HG02623 (cell line): ENCODE measurements at regions not wholly inside any gene's neighbourhood (a gene's known extent, or its start where the extent isn't known, plus 50 kb on each side); places are given as distances from the start of the nearest gene placed in this dataset.
"Not testable (repeated sequence)": the region's sequence is repeated elsewhere in the genome, so short reads cannot be mapped to it uniquely, and the experiment has no call there.

Experiments used
- ATAC-seq: cut with Tn5 transposase; IDR thresholded peaks from one replicate; pipeline ENCODE4 v1.9.1; 2021; ENCODE audit warnings: moderate library complexity; ENCODE audit not compliant: unreplicated experiment

GRCh38 chr4:60930866-60931265 is 269.3 kb upstream of the ADGRL3 start:
- no peak for ATAC-seq

DNA sequence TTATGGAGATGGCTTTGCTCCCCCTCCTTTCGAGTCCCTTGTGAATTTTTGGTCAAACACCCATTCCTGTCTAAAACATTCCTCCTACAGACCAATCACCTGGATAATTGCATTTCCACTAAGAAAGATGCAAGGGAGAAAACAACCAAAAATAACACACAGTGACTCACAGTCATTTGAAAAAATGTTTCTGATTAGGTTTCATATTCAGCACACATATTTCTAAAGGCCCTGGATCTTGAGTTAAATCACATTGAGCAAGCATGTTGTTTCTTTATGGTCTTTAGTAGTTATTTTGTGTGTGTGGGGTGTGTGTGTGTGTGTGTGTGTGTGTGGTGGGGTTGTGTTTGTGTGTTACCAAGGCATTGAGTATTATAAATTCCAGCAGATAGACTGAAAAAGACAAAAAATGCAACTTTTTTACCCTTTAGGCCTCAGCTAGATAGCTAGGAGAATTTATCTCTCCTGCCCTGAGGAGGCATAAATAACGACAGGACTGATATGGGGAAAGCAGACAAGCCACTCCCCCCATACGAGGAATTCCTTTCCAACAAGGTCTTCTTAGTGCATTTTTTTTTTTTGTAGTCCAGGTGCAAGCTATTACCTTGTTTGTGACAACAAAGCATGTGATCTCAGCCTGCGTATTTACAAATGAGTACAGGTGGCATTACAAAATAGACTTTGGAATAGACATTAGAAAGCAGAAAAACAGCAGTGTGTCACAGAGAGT is 265.4 kb upstream of the ADGRL3 start:
- ATAC-seq, result no peak

DNA sequence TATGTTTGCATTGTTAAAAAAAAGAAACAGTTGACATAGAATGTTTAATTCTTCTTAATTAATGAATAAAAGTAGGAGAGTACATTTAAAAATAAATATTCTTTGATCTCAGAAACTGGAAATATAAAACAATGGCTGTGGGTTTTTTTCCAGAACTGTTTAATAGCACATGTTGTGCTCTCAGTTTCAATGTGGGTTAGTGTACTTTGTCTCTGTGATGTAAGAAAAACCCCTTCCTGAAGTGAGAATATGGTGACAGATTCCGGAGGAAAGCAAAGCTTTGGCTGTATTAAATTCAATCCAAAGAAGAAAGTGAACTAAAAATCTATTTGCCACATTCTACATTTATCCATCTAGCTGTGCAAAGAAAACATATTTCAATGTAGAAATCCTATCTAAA is 261.9 kb upstream of the ADGRL3 start:
- ATAC-seq, result no peak

DNA sequence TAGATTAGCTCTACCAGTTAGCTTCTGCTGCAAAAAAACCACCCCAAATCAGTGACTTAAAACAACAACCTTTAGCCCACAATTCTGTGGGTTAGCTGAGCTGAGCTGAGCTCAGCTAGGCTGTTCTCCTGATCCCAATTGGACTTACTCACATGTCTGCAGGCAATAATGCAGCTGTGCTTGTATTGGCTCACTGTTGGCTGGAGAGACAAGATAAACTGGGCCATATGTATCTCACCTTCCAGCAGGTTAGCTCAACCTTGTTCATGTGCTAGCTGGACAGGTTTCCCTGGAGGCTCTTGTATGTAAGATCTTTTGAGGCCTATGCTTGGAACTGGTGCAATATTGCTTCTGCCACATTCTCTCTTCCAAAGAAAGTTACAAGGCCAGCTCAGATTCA is 261.5 kb upstream of the ADGRL3 start:
- no peak for ATAC-seq

DNA sequence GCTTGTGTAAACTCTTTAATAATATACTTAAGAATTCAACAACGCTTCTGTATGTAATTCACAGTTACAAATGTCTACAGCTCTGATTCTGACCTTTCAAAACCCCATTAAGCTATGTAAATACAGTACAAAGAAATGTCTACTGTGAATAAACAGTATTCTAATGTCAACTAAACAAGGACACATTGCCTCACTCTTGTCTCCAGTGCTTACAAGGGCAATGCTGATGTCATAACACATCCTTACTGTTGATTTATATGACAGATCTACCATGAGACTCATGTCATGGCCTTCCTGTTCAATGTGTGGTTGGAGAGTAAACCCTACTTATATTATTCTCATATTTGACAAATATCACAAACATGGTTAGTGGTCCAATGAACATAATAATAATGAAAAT is 256.1 kb upstream of the ADGRL3 start:
- ATAC-seq, result no peak

- no peak for ATAC-seq
These were observed 254.5 kb upstream of the ADGRL3 start for GRCh38 chr4:60945641-60946040.

DNA sequence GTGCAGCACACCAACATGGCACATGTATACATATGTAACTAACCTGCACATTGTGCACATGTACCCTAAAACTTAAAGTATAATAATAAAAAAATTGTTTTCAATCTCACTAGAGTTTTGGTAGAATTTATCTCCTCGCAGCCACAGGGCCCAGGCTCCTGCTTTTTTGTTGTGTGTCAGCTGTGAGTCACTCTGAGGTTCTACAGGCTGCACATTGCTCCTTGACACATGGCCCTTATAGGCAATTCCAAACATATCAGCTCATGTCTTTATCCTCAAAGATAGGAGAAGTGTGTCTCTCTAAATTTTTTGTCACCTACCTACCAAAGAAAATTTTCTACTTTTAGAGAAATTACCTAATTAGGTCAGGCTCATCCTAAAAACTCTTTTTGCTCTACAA is 252.1 kb upstream of the ADGRL3 start:
- no peak for ATAC-seq

GRCh38 chr4:60952921-60953320 is 247.2 kb upstream of the ADGRL3 start:
- no peak for ATAC-seq

GRCh38 chr4:60953826-60954225 is 246.3 kb upstream of the ADGRL3 start:
- no peak for ATAC-seq

DNA sequence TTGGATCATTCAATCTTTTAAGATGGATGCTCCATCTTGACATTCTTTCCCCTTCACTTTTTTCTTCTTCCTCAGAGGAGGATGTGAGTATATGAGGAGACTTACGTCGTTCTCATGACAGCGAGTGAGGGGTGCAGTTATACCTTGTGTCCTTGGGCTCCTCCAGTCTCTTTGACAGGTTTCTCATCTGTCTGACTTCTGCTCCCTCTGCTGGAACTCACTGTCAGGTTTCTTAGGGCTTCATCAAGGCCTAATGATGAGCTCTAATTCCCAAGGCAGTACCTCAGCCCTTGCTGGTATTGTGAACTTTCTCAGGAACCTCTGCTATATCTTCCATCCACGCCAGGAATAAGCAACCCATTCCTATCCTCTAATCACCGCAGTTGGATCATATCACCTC is 237.8 kb upstream of the ADGRL3 start:
- no peak for ATAC-seq

GRCh38 chr4:60981534-60981933 is 218.6 kb upstream of the ADGRL3 start:
- no peak for ATAC-seq

DNA sequence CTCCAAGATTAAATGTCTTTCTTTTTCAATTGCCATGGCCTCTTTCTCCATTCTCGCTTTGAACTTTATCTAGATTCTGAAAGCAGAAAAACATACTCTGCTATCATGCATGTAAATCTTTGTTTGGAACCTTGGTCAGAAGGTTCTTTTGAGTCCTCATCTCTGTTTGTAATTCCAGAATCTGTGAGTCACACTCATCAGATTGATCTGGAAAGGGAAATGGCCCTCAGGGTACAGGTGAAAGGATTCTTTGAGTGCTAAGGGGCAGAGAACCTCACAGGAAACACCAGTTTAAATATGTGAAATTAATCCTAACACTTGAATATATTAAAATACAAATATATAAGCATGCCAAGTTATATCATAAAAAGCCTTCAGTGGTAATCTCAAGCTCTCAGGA is 211.0 kb upstream of the ADGRL3 start:
- ATAC-seq, result no peak

DNA sequence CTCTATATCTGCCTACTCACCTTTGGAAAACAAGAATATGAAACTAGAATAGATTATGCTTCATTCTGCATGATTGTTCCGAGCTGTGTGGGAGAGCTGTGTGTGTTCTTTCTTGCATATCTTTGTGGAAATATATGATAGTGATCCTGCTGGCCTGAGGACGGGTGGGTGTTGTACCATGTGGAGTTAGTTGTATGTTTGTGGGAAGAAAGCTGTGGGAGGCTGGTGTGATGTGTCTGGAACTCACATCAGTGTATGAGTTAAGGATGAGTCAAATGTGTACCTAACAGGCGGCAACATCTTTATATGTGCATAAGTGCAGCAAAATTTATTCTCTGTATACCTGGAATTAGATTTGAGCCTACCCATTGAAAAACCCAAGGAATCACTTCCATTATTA is 208.1 kb upstream of the ADGRL3 start:
- no peak for ATAC-seq

DNA sequence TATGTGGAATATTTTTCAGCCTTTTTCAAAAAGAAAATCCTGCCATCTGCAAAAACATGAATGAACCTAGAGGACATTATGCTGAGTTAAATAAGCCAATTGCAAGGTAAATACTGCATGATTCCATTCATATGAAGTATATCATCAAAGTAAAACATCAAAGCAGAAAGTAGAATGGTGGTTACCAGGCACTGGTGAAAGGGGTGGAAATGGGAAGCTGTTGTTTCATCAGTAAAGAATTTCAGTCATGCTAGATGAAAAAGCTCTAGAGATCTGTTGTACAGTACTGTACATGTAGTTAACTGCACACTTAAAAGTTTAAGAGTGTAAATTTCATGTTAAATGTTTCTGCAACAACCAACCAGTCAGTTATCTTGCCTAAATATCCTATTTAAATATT is 196.8 kb upstream of the ADGRL3 start:
- ATAC-seq, result no peak

DNA sequence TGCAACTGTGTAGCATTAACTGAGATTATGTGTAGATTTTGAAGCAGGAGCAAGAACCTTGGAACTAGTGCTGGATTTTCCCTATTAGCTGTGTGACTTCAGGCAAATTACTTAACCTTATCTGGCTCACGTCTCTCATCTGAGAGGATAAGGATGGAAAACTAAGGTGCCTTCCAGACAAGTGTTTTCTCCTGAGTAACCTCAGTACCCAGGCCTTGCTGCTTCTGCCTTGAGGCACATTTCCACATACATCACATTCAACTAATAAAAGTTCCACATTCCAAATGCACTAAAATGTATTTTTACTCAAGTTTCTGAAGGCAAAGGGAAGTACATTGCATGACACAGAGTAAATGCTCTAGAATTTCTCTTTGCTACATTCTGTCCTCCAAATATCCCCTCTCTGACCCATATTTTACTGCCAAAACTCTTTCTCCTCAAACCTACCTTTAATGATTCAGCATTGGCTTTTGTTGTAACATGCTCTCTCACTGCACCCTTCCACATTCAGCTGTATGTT is 195.4 kb upstream of the ADGRL3 start:
- ATAC-seq, result no peak

GRCh38 chr4:61011051-61011450 is 189.1 kb upstream of the ADGRL3 start:
- no peak for ATAC-seq

GRCh38 chr4:61011936-61012335 is 188.2 kb upstream of the ADGRL3 start:
- not testable (repeated sequence) for ATAC-seq

DNA sequence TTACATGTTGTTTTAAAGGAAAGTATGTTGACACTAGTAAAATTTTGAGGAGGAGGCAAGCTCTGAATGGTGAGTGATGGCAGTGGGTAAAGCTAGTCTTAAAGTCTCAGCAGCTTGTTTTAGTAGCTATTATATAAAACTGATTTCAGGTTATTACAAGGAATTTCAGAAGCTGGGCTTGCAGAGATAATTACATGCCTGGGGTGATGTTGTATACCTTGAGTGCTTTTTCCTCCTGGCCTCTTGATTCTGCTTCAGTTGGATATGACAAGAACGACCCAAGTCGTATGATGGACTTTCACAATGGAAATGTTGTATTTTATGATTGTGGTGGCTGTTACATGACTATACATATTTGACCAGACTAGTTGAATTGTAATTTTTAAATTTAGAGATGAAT is 175.5 kb upstream of the ADGRL3 start:
- ATAC-seq, result no peak

DNA sequence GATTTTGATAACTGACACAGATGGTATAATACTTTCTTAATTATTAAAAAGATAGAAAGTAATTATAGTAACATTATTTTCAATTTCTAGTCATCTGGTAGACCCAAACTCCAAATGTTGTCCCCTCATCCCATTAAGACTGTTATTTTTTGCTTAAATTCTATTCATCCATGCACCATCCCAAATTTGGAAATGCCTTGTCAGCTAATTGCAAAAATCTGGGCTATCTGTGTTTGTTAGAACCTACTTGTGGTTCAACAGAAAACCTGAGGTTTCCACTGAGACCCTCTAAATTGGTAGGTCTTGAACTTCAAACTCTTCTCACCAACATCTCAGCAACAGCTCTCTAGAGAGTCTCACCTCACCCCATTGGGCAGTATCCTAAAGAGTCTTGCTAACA is 172.2 kb upstream of the ADGRL3 start:
- ATAC-seq, result no peak

DNA sequence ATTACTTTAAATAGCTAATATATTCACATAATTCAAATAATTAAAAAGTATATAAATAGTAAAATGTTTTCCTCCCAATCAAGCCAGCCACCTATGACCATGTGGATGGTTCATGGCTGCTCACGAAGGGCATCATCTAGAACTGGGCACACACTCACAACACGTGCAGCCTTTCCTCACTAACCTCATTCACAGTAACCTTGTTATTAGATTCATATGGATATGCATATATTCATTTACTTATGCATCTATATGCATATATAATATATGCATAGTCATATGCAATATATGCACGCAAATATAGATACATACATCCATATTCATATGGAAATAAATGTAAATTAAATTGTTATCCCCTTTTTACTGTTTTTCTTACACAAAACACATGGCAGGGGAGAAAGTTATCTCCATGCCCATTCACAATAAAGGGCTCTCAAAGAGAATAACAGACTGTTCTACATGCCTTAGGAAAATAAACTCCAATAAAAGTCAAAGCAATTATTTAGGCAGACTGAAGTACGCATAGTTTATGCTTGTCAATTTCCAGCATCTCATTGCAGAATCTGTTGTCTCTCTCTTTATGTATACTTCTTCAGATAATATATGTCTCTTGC is 163.9 kb upstream of the ADGRL3 start:
- ATAC-seq, result no peak

GRCh38 chr4:61041527-61041926 is 158.6 kb upstream of the ADGRL3 start:
- no peak for ATAC-seq

DNA sequence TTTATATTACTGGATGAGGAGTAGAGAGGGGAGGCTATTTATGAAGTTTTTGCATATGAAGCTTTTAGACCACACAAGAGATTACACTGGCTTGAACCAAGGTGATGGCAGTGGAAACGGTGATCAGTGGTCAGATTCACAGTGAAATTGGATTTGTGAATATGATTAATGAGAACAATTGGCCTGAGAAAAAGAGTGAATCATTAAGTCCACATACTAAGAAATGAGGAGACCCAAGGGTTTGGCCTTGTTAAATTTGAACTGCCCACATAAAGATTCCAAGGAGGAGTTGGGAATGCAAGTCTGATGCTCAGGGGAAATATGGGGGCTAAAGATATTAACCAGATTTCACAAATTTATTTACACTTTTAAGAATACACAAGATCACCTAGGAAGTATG is 155.3 kb upstream of the ADGRL3 start:
- no peak for ATAC-seq

DNA sequence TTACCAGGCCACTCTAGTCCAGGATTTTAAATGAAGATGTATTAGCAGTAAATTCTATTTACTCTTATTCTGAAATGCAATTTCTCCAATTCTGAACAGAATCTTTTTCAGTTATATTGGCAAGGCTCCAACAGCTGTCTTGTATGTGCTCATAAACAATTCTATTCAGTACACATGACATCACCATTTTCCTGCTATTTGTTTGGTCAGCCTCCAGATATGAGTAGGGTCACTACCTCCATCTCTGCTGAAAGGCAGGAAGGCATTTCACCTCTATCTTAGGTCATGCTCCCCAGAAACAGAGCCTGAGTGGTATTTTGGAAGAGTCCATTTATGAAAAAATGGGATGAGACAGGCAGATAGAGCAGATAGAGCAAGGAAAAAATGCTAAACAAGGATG is 151.1 kb upstream of the ADGRL3 start:
- ATAC-seq, result no peak
